Activated CD8-positive, alpha-beta T cell treated with anti-CD3 and anti-CD28 coated beads for 36 hours (primary cell): ENCODE measurements at regions not wholly inside any gene's neighbourhood (a gene's known extent, or its start where the extent isn't known, plus 50 kb on each side); places are given as distances from the start of the nearest gene placed in this dataset.

Source experiments
- ATAC-seq: fragments of 200-7000 bp; cut with Tn5 transposase; one replicate; pipeline ENCODE4 v1.10.0; 2021; ENCODE audit warnings: mild to moderate bottlenecking, moderate library complexity
- CTCF ChIA-PET: fragments of 350-600 bp; sonication (Branson Sonifier 250); formaldehyde crosslinking; loops from one replicate; lab custom pipeline; 2021; ENCODE audit warnings: antibody characterized with exemption; lab: Charles Lee
- POLR2A ChIA-PET: fragments of 350-600 bp; sonication (Branson Sonifier 250); formaldehyde crosslinking; loops from one replicate; lab custom pipeline; 2021; ENCODE audit warnings: antibody characterized with exemption; lab: Charles Lee
- DNase-seq: peaks from one replicate; pipeline ENCODE4 v3.0.0-alpha.2; 2020
- H3K27ac Mint-ChIP-seq: one replicate; pipeline ENCODE4 v1.8.0; 2021; ENCODE audit warnings: mild to moderate bottlenecking, mixed read lengths
- H3K27me3 Mint-ChIP-seq: one replicate; pipeline ENCODE4 v1.8.0; 2021; ENCODE audit warnings: mixed read lengths
- H3K36me3 Mint-ChIP-seq: one replicate; pipeline ENCODE4 v1.8.0; 2021; ENCODE audit warnings: low read depth, mixed read lengths
- H3K4me1 Mint-ChIP-seq: one replicate; pipeline ENCODE4 v1.8.0; 2021; ENCODE audit warnings: low read depth, mixed read lengths
- H3K4me3 Mint-ChIP-seq: one replicate; pipeline ENCODE4 v1.8.0; 2021; ENCODE audit warnings: mild to moderate bottlenecking, moderate library complexity, mixed read lengths
- H3K9me3 Mint-ChIP-seq: one replicate; pipeline ENCODE4 v1.8.0; 2021; ENCODE audit warnings: mixed read lengths
- CTCF ChIP-seq: fragments of 200-600 bp; IDR thresholded peaks from one replicate; pipeline ENCODE4 v1.8.0; 2022; ENCODE audit warnings: antibody characterized with exemption, mild to moderate bottlenecking
- intact Hi-C: fragments of 100-400 bp; cut with micrococcal nuclease; formaldehyde crosslinking; loops from one replicate; pipeline ENCODE4 v1.10.0; 2022

GRCh38 chr1:182260516-182260915 is 131.1 kb downstream of the GLUL start:
- ChIA-PET POLR2A (no interaction called here), CTCF (interaction anchor here (3.0 kb wide), 1 partner anchor 117 kb away, joined by 13 read pairs; no protein-coding TSS in a partner anchor)
- H3K9me3 Mint-ChIP-seq = no peaks in the 10 kb centered on the region
- intact Hi-C loops = no loop called here
- TF ChIP-seq CTCF = no peak
- no peak overlapping the region for H3K4me3 Mint-ChIP-seq
- no peak overlapping the region for H3K27ac Mint-ChIP-seq
- no peak for DNase-seq
- H3K4me1 Mint-ChIP-seq = peaks cover 27% of the 10 kb centered on the region
- no peak for ATAC-seq
- no peaks in the 10 kb centered on the region for H3K27me3 Mint-ChIP-seq
- peaks cover 3% of the 10 kb centered on the region for H3K36me3 Mint-ChIP-seq

- TF ChIP-seq CTCF = no peak
- intact Hi-C loops = no loop called here
- Mint-ChIP-seq H3K4me3 (no peak overlapping the region), H3K27ac (peak overlapping the region; percentile 94), H3K27me3 (no peaks in the 10 kb centered on the region), H3K9me3 (no peaks in the 10 kb centered on the region), H3K4me1 (peaks cover 27% of the 10 kb centered on the region), H3K36me3 (peaks cover 3% of the 10 kb centered on the region)
- ATAC-seq (no peak), DNase-seq (no peak)
- POLR2A ChIA-PET = interaction anchor here (0.8 kb wide), 1 partner anchor 19 kb away, joined by 3 read pairs; no protein-coding TSS in a partner anchor
- CTCF ChIA-PET = interaction anchor here (3.0 kb wide), 1 partner anchor 116 kb away, joined by 13 read pairs; no protein-coding TSS in a partner anchor
Measured at GRCh38 chr1:182259968-182260367, 131.6 kb downstream of the GLUL start.

GRCh38 chr1:182259229-182259872 is 132.2 kb downstream of the GLUL start:
- ATAC-seq = peak; percentile 88
- peak; percentile 87 for DNase-seq
- intact Hi-C loops = no loop called here
- Mint-ChIP-seq H3K4me1 (peaks cover 27% of the 10 kb centered on the region), H3K9me3 (no peaks in the 10 kb centered on the region), H3K36me3 (peaks cover 3% of the 10 kb centered on the region), H3K4me3 (peak overlapping the region; percentile 7), H3K27ac (peak overlapping the region; percentile 94), H3K27me3 (no peaks in the 10 kb centered on the region)
- TF ChIP-seq CTCF = no peak
- POLR2A ChIA-PET = interaction anchor here (0.8 to 1.1 kb wide), 2 partner anchors 19 to 55 kb away, joined by 3 read pairs; no protein-coding TSS in a partner anchor
- CTCF ChIA-PET = interaction anchor here (3.0 kb wide), 1 partner anchor 116 kb away, joined by 13 read pairs; no protein-coding TSS in a partner anchor

- Mint-ChIP-seq H3K4me1 (peaks cover 25% of the 10 kb centered on the region), H3K27ac (no peak overlapping the region), H3K36me3 (peaks cover 3% of the 10 kb centered on the region), H3K27me3 (no peaks in the 10 kb centered on the region), H3K9me3 (no peaks in the 10 kb centered on the region), H3K4me3 (no peak overlapping the region)
- ATAC-seq (no peak), DNase-seq (no peak)
- ChIA-PET CTCF (interaction anchor here (1.6 to 1.8 kb wide), 2 partner anchors 8 to 114 kb away, joined by 4 to 7 read pairs; no protein-coding TSS in a partner anchor), POLR2A (no interaction called here)
- intact Hi-C loops = no loop called here
- TF ChIP-seq CTCF = no peak
Measured at GRCh38 chr1:182257369-182258063, 134.1 kb downstream of the GLUL start.

GRCh38 chr1:182256931-182257330 is 134.7 kb downstream of the GLUL start:
- H3K4me3 Mint-ChIP-seq = no peak overlapping the region
- no peak for TF ChIP-seq CTCF
- peaks cover 21% of the 10 kb centered on the region for H3K4me1 Mint-ChIP-seq
- ATAC-seq (no peak), DNase-seq (no peak)
- H3K27ac Mint-ChIP-seq = no peak overlapping the region
- intact Hi-C loops = no loop called here
- H3K27me3 Mint-ChIP-seq = no peaks in the 10 kb centered on the region
- peaks cover 3% of the 10 kb centered on the region for H3K36me3 Mint-ChIP-seq
- H3K9me3 Mint-ChIP-seq = no peaks in the 10 kb centered on the region
- ChIA-PET POLR2A (no interaction called here), CTCF (interaction anchor here (1.6 to 1.8 kb wide), 2 partner anchors 7 to 114 kb away, joined by 4 to 7 read pairs; no protein-coding TSS in a partner anchor)
